Hepatocyte (in vitro differentiated cells): ENCODE measurements at regions not wholly inside any gene's neighbourhood (a gene's known extent, or its start where the extent isn't known, plus 50 kb on each side); places are given as distances from the start of the nearest gene placed in this dataset.

Source experiments
- CTCF ChIP-seq: fragments of 200-600 bp; sonication (generic); IDR thresholded peaks from 2 replicates; pipeline ENCODE4 v1.5.1; 2016; ENCODE audit warnings: antibody characterized with exemption, mild to moderate bottlenecking; ENCODE audit not compliant: poor library complexity
- EZH2 ChIP-seq: fragments of 200-600 bp; sonication (generic); IDR thresholded peaks from 2 replicates; pipeline ENCODE4 v1.6.1; 2016; ENCODE audit warnings: antibody characterized with exemption, mild to moderate bottlenecking, borderline replicate concordance
- EZH2phosphoT487 ChIP-seq: fragments of 200-600 bp; sonication (generic); IDR thresholded peaks from one replicate; pipeline ENCODE4 v1.6.1; 2018; ENCODE audit warnings: antibody characterized with exemption, mild to moderate bottlenecking, low read depth, moderate library complexity; ENCODE audit not compliant: unreplicated experiment, severe bottlenecking

- TF ChIP-seq EZH2 (no peak), CTCF (no peak), EZH2phosphoT487 (no peak)
These were observed 240.5 kb downstream of the IRS2 start for GRCh38 chr13:109545931-109546330.
